COR-L47 (cell line): ENCODE measurements at regions not wholly inside any gene's neighbourhood (a gene's known extent, or its start where the extent isn't known, plus 50 kb on each side); places are given as distances from the start of the nearest gene placed in this dataset.

ENCODE experiments used
- DNase-seq: peaks from one replicate; lab custom pipeline; 2025; lab: John Stamatoyannopoulos, UW

GRCh38 chr4:157961229-157961990 lies 211.4 kb downstream of the GASK1B start:
- DNase-seq, result no peak

GRCh38 chr4:157957905-157958304 lies 214.9 kb downstream of the GASK1B start:
- no peak for DNase-seq

- DNase-seq, result no peak
These were observed 230.8 kb downstream of the GASK1B start for GRCh38 chr4:157942017-157942416.

GRCh38 chr4:157934151-157934550 lies 238.7 kb downstream of the GASK1B start:
- DNase-seq, result no peak

GRCh38 chr4:157932936-157933335 lies 239.9 kb downstream of the GASK1B start:
- no peak for DNase-seq

GRCh38 chr4:157929486-157929885 lies 243.3 kb downstream of the GASK1B start:
- DNase-seq, result no peak

- DNase-seq, result no peak
These were observed 254.6 kb downstream of the GASK1B start for GRCh38 chr4:157918036-157918832.

- no peak for DNase-seq
These were observed 260.6 kb downstream of the GASK1B start for GRCh38 chr4:157912212-157912611.

GRCh38 chr4:157911662-157912061 lies 261.2 kb downstream of the GASK1B start:
- no peak for DNase-seq

- DNase-seq, result no peak
These were observed 264.1 kb downstream of the GASK1B start for GRCh38 chr4:157908691-157909090.

GRCh38 chr4:157908031-157908430 lies 264.8 kb downstream of the GASK1B start:
- no peak for DNase-seq

GRCh38 chr4:157907226-157907946 lies 265.4 kb downstream of the GASK1B start:
- DNase-seq, result no peak

- no peak for DNase-seq
These were observed 273.8 kb downstream of the GASK1B start for GRCh38 chr4:157898836-157899605.

- DNase-seq, result no peak
These were observed 274.9 kb downstream of the GASK1B start for GRCh38 chr4:157897855-157898370.

GRCh38 chr4:157896726-157897125 lies 276.1 kb downstream of the GASK1B start:
- DNase-seq, result no peak

GRCh38 chr4:157895205-157895604 lies 277.6 kb downstream of the GASK1B start:
- no peak for DNase-seq

GRCh38 chr4:157889788-157890187 lies 283.0 kb downstream of the GASK1B start:
- DNase-seq, result no peak

- no peak for DNase-seq
These were observed 284.5 kb downstream of the GASK1B start for GRCh38 chr4:157888281-157888680.

GRCh38 chr4:157887316-157887715 lies 285.5 kb downstream of the GASK1B start:
- DNase-seq, result no peak

GRCh38 chr4:157886645-157887044 lies 286.2 kb downstream of the GASK1B start:
- no peak for DNase-seq

GRCh38 chr4:157885811-157886210 lies 287.0 kb downstream of the GASK1B start:
- no peak for DNase-seq

- DNase-seq, result no peak
These were observed 289.9 kb downstream of the GASK1B start for GRCh38 chr4:157882901-157883300.
